H9 (cell line): ENCODE measurements at regions not wholly inside any gene's neighbourhood (a gene's known extent, or its start where the extent isn't known, plus 50 kb on each side); places are given as distances from the start of the nearest gene placed in this dataset.

Experiments
- DNase-seq: peaks from one replicate; pipeline ENCODE4 v3.0.0-alpha.2; 2017
- H2AFZ ChIP-seq: one replicate; pipeline ENCODE4 v1.6.1; 2013; ENCODE audit warnings: mild to moderate bottlenecking, low read length, control low read depth, moderate library complexity
- H2AK5ac ChIP-seq: 2 replicates; pipeline ENCODE4 v1.6.1; 2013; ENCODE audit warnings: low read length, control low read depth, mixed read lengths; ENCODE audit not compliant: insufficient read length
- H2BK120ac ChIP-seq: one replicate; pipeline ENCODE4 v1.6.1; 2013; ENCODE audit warnings: low read depth, mild to moderate bottlenecking, low read length, control low read depth, inconsistent platforms; ENCODE audit not compliant: poor library complexity, severe bottlenecking
- H2BK12ac ChIP-seq: 2 replicates; pipeline ENCODE4 v1.6.1; 2013; ENCODE audit warnings: low read length, control low read depth, mixed read lengths, low read depth; ENCODE audit not compliant: insufficient read length
- H2BK15ac ChIP-seq: 2 replicates; pipeline ENCODE4 v1.6.1; 2013; ENCODE audit warnings: low read depth, low read length, control low read depth
- H2BK20ac ChIP-seq: one replicate; pipeline ENCODE4 v1.6.1; 2013; ENCODE audit warnings: low read depth, mild to moderate bottlenecking, low read length, control low read depth, inconsistent platforms; ENCODE audit not compliant: poor library complexity, severe bottlenecking
- H2BK5ac ChIP-seq: 2 replicates; pipeline ENCODE4 v1.6.1; 2013; ENCODE audit warnings: low read length, control low read depth, mixed read lengths; ENCODE audit not compliant: insufficient read length
- H3K14ac ChIP-seq: 2 replicates; pipeline ENCODE4 v1.6.1; 2013; ENCODE audit warnings: low read length, control low read depth; ENCODE audit not compliant: insufficient read depth
- H3K18ac ChIP-seq: 2 replicates; pipeline ENCODE4 v1.6.1; 2013; ENCODE audit warnings: low read depth, mild to moderate bottlenecking, mixed read lengths, low read length, control low read depth; ENCODE audit not compliant: insufficient read length
- H3K23ac ChIP-seq: 2 replicates; pipeline ENCODE4 v1.6.1; 2013; ENCODE audit warnings: low read length, control low read depth, mixed read lengths, low read depth; ENCODE audit not compliant: insufficient read length
- H3K23me2 ChIP-seq: 2 replicates; pipeline ENCODE4 v1.6.1; 2013; ENCODE audit warnings: low read depth, mild to moderate bottlenecking, mixed read lengths, low read length, control low read depth; ENCODE audit not compliant: insufficient read length, poor library complexity, severe bottlenecking
- H3K27ac ChIP-seq: 2 replicates; pipeline ENCODE4 v1.5.1; 2013; ENCODE audit warnings: low read length, control low read depth, mixed read lengths, low read depth; ENCODE audit not compliant: insufficient read length
- H3K27me3 ChIP-seq: 2 replicates; pipeline ENCODE4 v1.6.1; 2013; ENCODE audit warnings: low read length, control low read depth, inconsistent platforms; ENCODE audit not compliant: insufficient read depth
- H3K4ac ChIP-seq: 2 replicates; pipeline ENCODE4 v1.6.1; 2013; ENCODE audit warnings: low read depth, mild to moderate bottlenecking, control low read depth, inconsistent platforms, low read length, moderate library complexity
- H3K4me1 ChIP-seq: 2 replicates; pipeline ENCODE4 v1.6.1; 2013; ENCODE audit warnings: low read length, control low read depth, inconsistent platforms; ENCODE audit not compliant: insufficient read depth
- H3K4me2 ChIP-seq: 2 replicates; pipeline ENCODE4 v1.6.1; 2013; ENCODE audit warnings: low read length, control low read depth, mixed read lengths; ENCODE audit not compliant: insufficient read length, insufficient read depth
- H3K56ac ChIP-seq: 2 replicates; pipeline ENCODE4 v1.6.1; 2013; ENCODE audit warnings: low read depth, mild to moderate bottlenecking, mixed read lengths, low read length, control low read depth; ENCODE audit not compliant: insufficient read length
- H3K79me1 ChIP-seq: 2 replicates; pipeline ENCODE4 v1.6.1; 2013; ENCODE audit warnings: low read depth, mild to moderate bottlenecking, moderate library complexity, low read length, control low read depth, inconsistent platforms; ENCODE audit not compliant: insufficient read depth, poor library complexity, severe bottlenecking
- H3K79me2 ChIP-seq: 2 replicates; pipeline ENCODE4 v1.6.1; 2013; ENCODE audit warnings: low read length, control low read depth, inconsistent platforms; ENCODE audit not compliant: insufficient read depth
- H3K9ac ChIP-seq: 2 replicates; pipeline ENCODE4 v1.6.1; 2013; ENCODE audit warnings: low read length, control low read depth, mixed read lengths; ENCODE audit not compliant: insufficient read length; ENCODE audit errors: extremely low read depth
- H3K9me3 ChIP-seq: one replicate; pipeline ENCODE4 v1.6.1; 2013; ENCODE audit warnings: low read depth, low read length, inconsistent platforms; ENCODE audit not compliant: control insufficient read depth
- H3T11ph ChIP-seq: one replicate; pipeline ENCODE4 v1.6.1; 2013; ENCODE audit warnings: mild to moderate bottlenecking, low read length, control low read depth, inconsistent platforms
- H4K20me1 ChIP-seq: one replicate; pipeline ENCODE4 v1.6.1; 2013; ENCODE audit not compliant: control insufficient read depth, insufficient read length, insufficient read depth
- H4K5ac ChIP-seq: 2 replicates; pipeline ENCODE4 v1.6.1; 2013; ENCODE audit warnings: low read depth, mild to moderate bottlenecking, mixed read lengths, low read length, control low read depth; ENCODE audit not compliant: insufficient read length
- H4K8ac ChIP-seq: replicated peaks from 2 replicates; pipeline ENCODE4 v1.6.1; 2013; ENCODE audit warnings: low read length, control low read depth, mixed read lengths, low read depth; ENCODE audit not compliant: insufficient read length
- H4K91ac ChIP-seq: 2 replicates; pipeline ENCODE4 v1.6.1; 2013; ENCODE audit warnings: low read depth, mild to moderate bottlenecking, moderate library complexity, mixed read lengths, low read length, control low read depth; ENCODE audit not compliant: insufficient read length
- H3K27ac Mint-ChIP-seq, 3 experiments: 2 replicates in 2 of 3; 3 replicates in 1 of 3; pipeline ENCODE4 v1.8.0; 2020 to 2021; ENCODE audit warnings: mixed read lengths in 3 of 3, mild to moderate bottlenecking in 1 of 3, moderate library complexity in 1 of 3
- H3K27me3 Mint-ChIP-seq: 2 replicates; pipeline ENCODE4 v1.8.0; 2021; ENCODE audit warnings: low read depth, mild to moderate bottlenecking, moderate library complexity, mixed read lengths
- H3K36me3 Mint-ChIP-seq, 3 experiments: 2 replicates in 2 of 3; 3 replicates in 1 of 3; pipeline ENCODE4 v1.8.0; 2020 to 2021; ENCODE audit warnings: low read depth in 3 of 3, mixed read lengths in 3 of 3; ENCODE audit not compliant: insufficient read depth in 1 of 3
- H3K4me1 Mint-ChIP-seq, 2 experiments: 2 replicates each; pipeline ENCODE4 v1.8.0; 2020; ENCODE audit warnings: mixed read lengths in 2 of 2
- H3K4me3 Mint-ChIP-seq, 2 experiments: 2 replicates in 1 of 2; 3 replicates in 1 of 2; pipeline ENCODE4 v1.8.0; 2020 to 2021; ENCODE audit warnings: mild to moderate bottlenecking in 2 of 2, mixed read lengths in 2 of 2, moderate library complexity in 1 of 2
- H3K9me3 Mint-ChIP-seq, 2 experiments: 2 replicates in 1 of 2; 3 replicates in 1 of 2; pipeline ENCODE4 v1.8.0; 2020; ENCODE audit warnings: mild to moderate bottlenecking in 2 of 2, mixed read lengths in 2 of 2, moderate library complexity in 1 of 2
- WGBS: extraction: QIAGEN DNeasy Blood & Tissue Kit; methylation state at CpG from one replicate; pipeline ENCODE4 v1.1.7; 2013; ENCODE audit warnings: missing lambda C conversion rate, low lambda C conversion rate, mixed read lengths; ENCODE audit not compliant: insufficient read length; ENCODE audit errors: extremely low coverage; 5-methylcytosine and 5-hydroxymethylcytosine counted together
- TF ChIP-seq, protein P1 (sequence below): fragments of 200-600 bp; sonication (generic); conservative IDR thresholded peaks from 3 replicates; pipeline ENCODE4 v1.8.0; 2021; ENCODE audit warnings: antibody characterized with exemption, mild to moderate bottlenecking

DNA sequence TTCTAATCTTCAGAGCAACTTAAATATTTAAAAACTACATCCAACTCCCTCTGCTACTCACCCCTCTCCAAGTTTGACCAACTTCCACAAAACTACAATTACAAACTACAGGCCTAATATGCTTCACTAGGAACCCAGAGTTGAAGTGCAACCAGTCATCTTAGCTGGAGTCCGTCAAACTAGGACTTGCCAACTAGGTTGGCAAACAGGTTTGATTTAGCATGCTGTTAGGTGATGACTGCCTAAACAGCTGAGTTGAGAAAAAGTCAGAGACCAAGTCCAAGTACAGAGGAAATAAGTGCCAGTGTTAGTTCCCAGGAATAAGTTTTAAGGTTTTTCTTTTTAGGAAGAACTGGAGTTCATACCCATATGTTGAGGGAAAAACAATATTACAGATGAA is 1109.0 kb downstream of the TUSC7 start:
- Histone ChIP-seq H3K23me2 (no peaks in the 10 kb centered on the region), H3K9me3 (no peaks in the 10 kb centered on the region), H2BK15ac (no peak overlapping the region), H2BK120ac (no peak overlapping the region), H3K18ac (no peak overlapping the region), H3K4me1 (no peaks in the 10 kb centered on the region), H2AK5ac (no peak overlapping the region), H4K8ac (no peak overlapping the region), H2AFZ (no peak overlapping the region), H4K5ac (no peak overlapping the region), H3K27ac (no peak overlapping the region), H3K56ac (no peak overlapping the region), H3K27me3 (no peaks in the 10 kb centered on the region), H2BK5ac (no peak overlapping the region), H3T11ph (no peak overlapping the region), H3K23ac (no peak overlapping the region), H4K91ac (no peak overlapping the region), H3K79me2 (no peaks in the 10 kb centered on the region), H2BK20ac (no peak overlapping the region), H3K4ac (no peak overlapping the region), H3K4me2 (no peak overlapping the region), H4K20me1 (no peaks in the 10 kb centered on the region), H2BK12ac (no peak overlapping the region), H3K79me1 (no peaks in the 10 kb centered on the region), H3K14ac (no peak overlapping the region), H3K9ac (no peak overlapping the region)
- no peak overlapping the region for H3K4me3 Mint-ChIP-seq
- peaks cover 3 to 6% of the 10 kb centered on the region in 2 experiments; a peak in 3 of 4 replicates for H3K4me1 Mint-ChIP-seq
- no peaks in the 10 kb centered on the region for H3K9me3 Mint-ChIP-seq
- H3K27ac Mint-ChIP-seq: no peak overlapping the region
- no peaks in the 10 kb centered on the region for H3K27me3 Mint-ChIP-seq
- TF ChIP-seq, protein P1, sequence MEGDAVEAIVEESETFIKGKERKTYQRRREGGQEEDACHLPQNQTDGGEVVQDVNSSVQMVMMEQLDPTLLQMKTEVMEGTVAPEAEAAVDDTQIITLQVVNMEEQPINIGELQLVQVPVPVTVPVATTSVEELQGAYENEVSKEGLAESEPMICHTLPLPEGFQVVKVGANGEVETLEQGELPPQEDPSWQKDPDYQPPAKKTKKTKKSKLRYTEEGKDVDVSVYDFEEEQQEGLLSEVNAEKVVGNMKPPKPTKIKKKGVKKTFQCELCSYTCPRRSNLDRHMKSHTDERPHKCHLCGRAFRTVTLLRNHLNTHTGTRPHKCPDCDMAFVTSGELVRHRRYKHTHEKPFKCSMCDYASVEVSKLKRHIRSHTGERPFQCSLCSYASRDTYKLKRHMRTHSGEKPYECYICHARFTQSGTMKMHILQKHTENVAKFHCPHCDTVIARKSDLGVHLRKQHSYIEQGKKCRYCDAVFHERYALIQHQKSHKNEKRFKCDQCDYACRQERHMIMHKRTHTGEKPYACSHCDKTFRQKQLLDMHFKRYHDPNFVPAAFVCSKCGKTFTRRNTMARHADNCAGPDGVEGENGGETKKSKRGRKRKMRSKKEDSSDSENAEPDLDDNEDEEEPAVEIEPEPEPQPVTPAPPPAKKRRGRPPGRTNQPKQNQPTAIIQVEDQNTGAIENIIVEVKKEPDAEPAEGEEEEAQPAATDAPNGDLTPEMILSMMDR: no peak
- H3K36me3 Mint-ChIP-seq: no peaks in the 10 kb centered on the region
- no CpG with 5 or more reads among the region's 1 CpG for WGBS
- no peak for DNase-seq
